ENCODE measurements at regions not wholly inside any gene's neighbourhood (a gene's known extent, or its start where the extent isn't known, plus 50 kb on each side); places are given as distances from the start of the nearest gene placed in this dataset.

- no peak for TF ChIP-seq Cebpa-rat (IDR thresholded peaks at IDR 0.05)
- H3K4me2 ChIP-seq, result no peak overlapping the region
- H3K4me3 ChIP-seq, result no peak overlapping the region
- no peaks in the 10 kb centered on the region for H4K20me1 ChIP-seq
- no peak overlapping the region for H3K27ac ChIP-seq
- H3K9me3 ChIP-seq (replicated peaks in 1 of 11), result peaks cover 0 to 13% (median 6%) of the 10 kb centered on the region in 11 experiments; a peak in 10 of 22 replicates
- no peaks in the 10 kb centered on the region for H3K4me1 ChIP-seq
- H3K9ac ChIP-seq, result no peak overlapping the region
- H3K36me3 ChIP-seq, result no peaks in the 10 kb centered on the region
- no peaks in the 10 kb centered on the region for H3K27me3 ChIP-seq
Observed at GRCh38 chr5:44640945-44641456, 167.7 kb upstream of the MRPS30 start.

- no peak overlapping the region for H3K9ac ChIP-seq
- H3K4me1 ChIP-seq, result no peaks in the 10 kb centered on the region
- H3K4me2 ChIP-seq, result no peak overlapping the region
- no peak for TF ChIP-seq Cebpa-rat (IDR thresholded peaks at IDR 0.05)
- H3K4me3 ChIP-seq, result no peak overlapping the region
- no peaks in the 10 kb centered on the region for H3K36me3 ChIP-seq
- no peaks in the 10 kb centered on the region for H3K27me3 ChIP-seq
- no peak overlapping the region for H3K27ac ChIP-seq
- H3K9me3 ChIP-seq (replicated peaks in 1 of 11), result peaks cover 0 to 13% (median 6%) of the 10 kb centered on the region in 11 experiments; a peak in 10 of 22 replicates
- no peaks in the 10 kb centered on the region for H4K20me1 ChIP-seq
Observed at GRCh38 chr5:44637916-44638869, 170.6 kb upstream of the MRPS30 start.

DNA sequence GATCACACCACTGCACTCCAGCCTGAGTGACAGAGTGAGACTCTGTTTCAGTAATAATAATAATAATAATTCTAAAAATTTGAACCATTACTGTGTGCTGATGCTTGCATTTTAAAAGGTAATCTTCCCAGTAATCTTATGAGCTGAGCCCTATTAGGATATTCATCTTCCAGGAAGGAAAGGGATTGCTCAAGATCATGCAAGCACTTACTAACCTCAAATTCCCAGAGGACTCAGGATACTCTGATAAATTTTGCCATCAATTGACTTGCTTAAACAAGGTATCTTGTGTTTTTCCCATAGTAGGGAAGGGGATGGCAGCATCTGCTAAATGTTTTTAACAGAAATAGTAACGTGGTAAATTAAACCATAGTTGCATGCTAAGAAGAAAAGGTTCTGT is 176.4 kb upstream of the MRPS30 start:
- Histone ChIP-seq H3K4me1 (peaks cover 0 to 5% (median 0%) of the 10 kb centered on the region in 10 experiments; a peak in 2 of 20 replicates), H3K27ac (no peak overlapping the region), H3K27me3 (no peaks in the 10 kb centered on the region), H4K20me1 (no peaks in the 10 kb centered on the region), H3K4me3 (no peak overlapping the region), H3K4me2 (no peak overlapping the region), H3K36me3 (no peaks in the 10 kb centered on the region), H3K9me3 (replicated peaks in 1 of 11) (no peaks in the 10 kb centered on the region), H3K9ac (no peak overlapping the region)
- TF ChIP-seq Cebpa-rat (IDR thresholded peaks at IDR 0.05), result no peak

GRCh38 chr5:44626846-44627245 is 181.9 kb upstream of the MRPS30 start:
- H4K20me1 ChIP-seq, result no peaks in the 10 kb centered on the region
- H3K27me3 ChIP-seq, result no peaks in the 10 kb centered on the region
- no peaks in the 10 kb centered on the region for H3K9me3 ChIP-seq (replicated peaks in 1 of 11)
- no peak overlapping the region for H3K9ac ChIP-seq
- no peaks in the 10 kb centered on the region for H3K36me3 ChIP-seq
- H3K4me2 ChIP-seq, result no peak overlapping the region
- no peaks in the 10 kb centered on the region for H3K4me1 ChIP-seq
- no peak for TF ChIP-seq Cebpa-rat (IDR thresholded peaks at IDR 0.05)
- no peak overlapping the region for H3K27ac ChIP-seq
- no peak overlapping the region for H3K4me3 ChIP-seq

DNA sequence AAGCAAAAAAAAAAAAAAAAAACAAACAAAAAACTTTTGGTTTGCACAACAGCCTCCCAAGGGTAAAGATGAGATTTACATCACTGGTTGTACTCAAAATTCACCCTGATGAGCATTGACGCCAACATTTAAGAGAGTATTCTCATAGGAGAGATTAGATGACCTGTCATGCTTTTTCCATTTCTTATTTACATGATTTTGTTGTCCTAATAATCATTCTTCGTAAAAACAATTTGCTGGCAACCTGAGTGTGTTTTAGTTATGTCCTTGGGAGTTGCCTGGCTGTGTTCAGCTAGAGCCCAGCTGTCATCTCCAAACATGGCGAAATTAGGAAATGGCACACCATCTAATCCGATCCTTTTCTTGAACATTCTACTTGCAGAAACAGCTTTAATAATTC is 186.4 kb upstream of the MRPS30 start:
- Histone ChIP-seq H3K4me3 (no peak overlapping the region), H3K4me1 (no peaks in the 10 kb centered on the region), H3K36me3 (no peaks in the 10 kb centered on the region), H3K9ac (no peak overlapping the region), H3K27me3 (no peaks in the 10 kb centered on the region), H3K4me2 (no peak overlapping the region), H4K20me1 (no peaks in the 10 kb centered on the region), H3K27ac (no peak overlapping the region), H3K9me3 (replicated peaks in 1 of 11) (no peaks in the 10 kb centered on the region)
- TF ChIP-seq Cebpa-rat (IDR thresholded peaks at IDR 0.05), result no peak

DNA sequence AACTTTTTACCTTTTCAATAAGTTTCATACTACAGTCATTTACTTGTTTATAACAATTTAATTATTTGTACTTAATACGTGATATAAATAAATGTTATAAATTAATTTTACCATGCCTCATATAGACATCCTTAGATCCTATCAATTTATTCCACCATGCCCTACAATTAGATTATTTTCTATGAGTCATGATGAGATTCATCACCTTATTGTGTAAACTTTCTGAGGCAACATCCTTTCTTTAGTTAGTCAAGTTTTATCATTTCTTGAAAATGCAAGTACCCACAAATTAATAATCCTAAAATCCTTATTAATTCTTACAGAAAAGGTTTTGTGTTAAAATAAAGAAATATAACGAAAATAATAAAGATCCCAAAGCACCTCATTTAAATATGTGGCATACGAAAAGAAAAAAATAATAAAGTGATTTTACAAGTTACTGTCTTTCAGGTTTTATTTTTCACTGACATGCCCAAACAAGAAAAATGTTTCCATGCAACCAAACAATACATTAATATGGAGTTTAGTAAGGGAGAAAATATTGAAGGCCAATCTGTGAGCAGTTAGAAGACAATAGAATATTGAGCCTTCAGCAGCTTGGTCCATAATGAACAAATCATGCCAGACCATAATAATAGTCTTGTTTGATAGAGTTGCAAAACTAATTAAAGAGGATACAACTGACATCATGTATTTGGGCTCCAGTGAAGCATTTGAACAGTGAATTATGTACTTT is 188.7 kb upstream of the MRPS30 start:
- no peak overlapping the region for H3K4me3 ChIP-seq
- no peaks in the 10 kb centered on the region for H3K4me1 ChIP-seq
- no peak overlapping the region for H3K27ac ChIP-seq
- no peak overlapping the region for H3K9ac ChIP-seq
- H3K4me2 ChIP-seq, result no peak overlapping the region
- no peak for TF ChIP-seq Cebpa-rat (IDR thresholded peaks at IDR 0.05)
- H3K36me3 ChIP-seq, result no peaks in the 10 kb centered on the region
- H3K9me3 ChIP-seq (replicated peaks in 1 of 11), result no peaks in the 10 kb centered on the region
- no peaks in the 10 kb centered on the region for H4K20me1 ChIP-seq
- H3K27me3 ChIP-seq, result no peaks in the 10 kb centered on the region

DNA sequence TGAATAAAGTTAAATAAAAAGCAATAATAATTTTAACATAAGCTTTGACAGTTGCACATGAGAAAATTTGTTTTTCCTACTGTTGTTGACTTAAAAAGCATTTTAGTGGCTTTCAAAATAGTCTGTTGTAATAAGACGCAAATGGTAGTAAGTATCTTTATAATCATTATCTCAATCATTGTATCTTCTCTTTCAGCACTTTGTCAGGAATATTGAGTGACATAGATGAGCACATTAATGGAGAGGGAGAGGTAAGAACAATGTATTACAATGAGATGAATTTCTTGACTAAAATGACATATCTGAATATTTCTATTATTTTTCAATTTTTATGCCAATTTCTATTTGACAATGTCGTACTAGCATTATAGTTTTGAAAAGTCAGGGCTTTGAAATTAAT is 193.9 kb upstream of the MRPS30 start:
- Histone ChIP-seq H3K36me3 (no peaks in the 10 kb centered on the region), H3K9ac (no peak overlapping the region), H3K27me3 (no peaks in the 10 kb centered on the region), H3K4me2 (no peak overlapping the region), H3K4me1 (no peaks in the 10 kb centered on the region), H3K4me3 (no peak overlapping the region), H3K9me3 (replicated peaks in 1 of 11) (no peaks in the 10 kb centered on the region), H3K27ac (no peak overlapping the region; a peak in 1 of 22 replicates), H4K20me1 (no peaks in the 10 kb centered on the region)
- no peak for TF ChIP-seq Cebpa-rat (IDR thresholded peaks at IDR 0.05)

DNA sequence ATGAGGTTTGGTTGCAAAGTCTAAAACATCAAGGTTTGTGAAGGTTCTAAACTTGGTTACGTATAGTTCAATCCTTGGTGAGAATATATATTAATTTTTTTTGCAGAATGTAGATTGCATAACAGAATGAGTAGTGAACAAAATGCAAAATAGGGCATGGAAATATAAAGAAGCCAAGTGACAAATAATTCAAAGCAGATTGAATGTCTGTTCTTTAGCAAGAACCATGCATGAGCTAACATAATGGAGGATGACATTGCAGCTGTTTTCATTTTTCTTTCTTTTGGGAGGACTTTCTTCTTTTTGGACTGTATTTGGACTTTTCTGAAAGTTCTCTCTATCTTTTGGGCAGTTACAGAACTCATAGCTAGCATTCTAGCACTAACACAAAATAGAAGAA is 194.8 kb upstream of the MRPS30 start:
- H3K9ac ChIP-seq, result no peak overlapping the region
- no peaks in the 10 kb centered on the region for H3K4me1 ChIP-seq
- H3K4me2 ChIP-seq, result no peak overlapping the region
- no peak overlapping the region for H3K27ac ChIP-seq
- TF ChIP-seq Cebpa-rat (IDR thresholded peaks at IDR 0.05), result no peak
- H3K9me3 ChIP-seq (replicated peaks in 1 of 11), result no peaks in the 10 kb centered on the region
- H3K4me3 ChIP-seq, result no peak overlapping the region
- H4K20me1 ChIP-seq, result no peaks in the 10 kb centered on the region
- H3K27me3 ChIP-seq, result no peaks in the 10 kb centered on the region
- no peaks in the 10 kb centered on the region for H3K36me3 ChIP-seq

- no peaks in the 10 kb centered on the region; a peak in 1 of 22 replicates for H4K20me1 ChIP-seq
- H3K4me1 ChIP-seq, result 0 out of 20 replicates have a peak, but pooled peaks cover 0 to 3% (median 0%) of the 10 kb centered on the region in 10 experiments
- no peak overlapping the region for H3K4me2 ChIP-seq
- no peaks in the 10 kb centered on the region for H3K27me3 ChIP-seq
- no peak overlapping the region for H3K27ac ChIP-seq
- TF ChIP-seq Cebpa-rat (IDR thresholded peaks at IDR 0.05), result no peak
- no peaks in the 10 kb centered on the region for H3K9me3 ChIP-seq (replicated peaks in 1 of 11)
- no peak overlapping the region for H3K4me3 ChIP-seq
- H3K9ac ChIP-seq, result no peak overlapping the region
- H3K36me3 ChIP-seq, result no peaks in the 10 kb centered on the region
Observed at GRCh38 chr5:44605926-44606325, 202.8 kb upstream of the MRPS30 start.

Measured in BLaER1 treated with 17β-estradiol and CSF1 and Interleukin-3, amounts not matched to agents 10 nM and 100 nM (cell line).